NCI-H2196 treated with DMSO at 0.1 percent for 48 hours (cell line): ENCODE measurements at regions not wholly inside any gene's neighbourhood (a gene's known extent, or its start where the extent isn't known, plus 50 kb on each side); places are given as distances from the start of the nearest gene placed in this dataset.

Experiments
- DNase-seq: peaks from one replicate; lab custom pipeline; 2025; ENCODE audit not compliant: unreplicated experiment; lab: John Stamatoyannopoulos, UW

DNA sequence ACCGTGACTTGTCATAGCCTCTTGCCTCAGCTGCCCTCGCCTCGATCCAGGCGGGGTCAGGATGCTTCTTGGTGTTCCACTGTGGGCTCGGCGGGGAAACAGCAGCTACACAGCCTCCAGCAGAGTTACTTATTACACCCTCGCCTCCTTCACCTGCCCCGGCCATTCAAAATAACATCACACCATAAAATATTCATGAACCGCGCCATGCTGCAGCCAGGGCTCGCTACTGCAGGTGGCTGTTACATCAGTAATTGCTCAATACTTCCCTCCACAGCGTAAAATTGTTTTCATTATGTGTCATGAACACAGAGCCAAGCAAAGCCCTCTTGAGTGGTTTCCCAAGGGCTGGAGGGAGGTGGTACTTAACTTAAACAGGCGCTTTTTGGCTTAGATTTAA, 241.5 kb upstream of the SP8 start:
- no peak for DNase-seq

DNA sequence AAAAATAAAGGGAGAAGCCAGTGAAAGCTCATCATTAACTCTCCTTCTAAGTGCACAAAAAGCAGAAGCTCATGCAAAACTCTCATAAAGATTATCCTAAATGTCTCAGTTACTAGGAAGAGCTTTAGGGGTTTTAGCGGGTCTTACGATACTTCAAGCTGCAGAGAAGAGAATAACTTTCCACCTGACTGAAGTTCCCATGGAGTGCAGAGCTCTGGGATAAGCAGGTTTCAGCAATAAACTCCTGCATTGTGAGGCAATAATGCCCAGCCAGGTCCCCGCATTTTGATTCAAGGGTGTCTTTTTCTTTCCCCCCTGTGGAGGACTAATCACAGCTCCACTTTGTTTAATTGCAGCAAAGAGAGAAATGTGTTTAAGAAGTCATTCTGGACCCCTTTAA, 241.9 kb upstream of the SP8 start:
- no peak for DNase-seq

DNA sequence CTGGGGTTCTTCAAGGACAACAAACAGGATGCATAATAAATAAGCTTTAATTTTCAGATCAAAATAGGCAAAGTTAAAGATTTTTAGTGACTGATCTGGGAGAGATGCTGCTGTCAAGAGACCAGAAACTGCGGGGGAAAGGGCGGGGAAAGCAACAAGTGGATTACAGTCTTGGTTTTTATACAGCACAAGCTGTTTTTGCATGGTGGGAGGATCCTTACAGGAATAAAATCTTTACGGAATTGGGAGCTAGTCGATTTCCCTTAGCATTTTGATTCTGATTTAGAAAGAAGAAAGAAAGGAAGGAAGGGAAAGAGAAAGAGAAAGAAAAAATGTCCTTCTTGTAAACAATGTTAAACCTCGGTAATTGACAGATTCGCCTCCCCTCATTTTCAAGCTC, 242.3 kb upstream of the SP8 start:
- DNase-seq: no peak

DNA sequence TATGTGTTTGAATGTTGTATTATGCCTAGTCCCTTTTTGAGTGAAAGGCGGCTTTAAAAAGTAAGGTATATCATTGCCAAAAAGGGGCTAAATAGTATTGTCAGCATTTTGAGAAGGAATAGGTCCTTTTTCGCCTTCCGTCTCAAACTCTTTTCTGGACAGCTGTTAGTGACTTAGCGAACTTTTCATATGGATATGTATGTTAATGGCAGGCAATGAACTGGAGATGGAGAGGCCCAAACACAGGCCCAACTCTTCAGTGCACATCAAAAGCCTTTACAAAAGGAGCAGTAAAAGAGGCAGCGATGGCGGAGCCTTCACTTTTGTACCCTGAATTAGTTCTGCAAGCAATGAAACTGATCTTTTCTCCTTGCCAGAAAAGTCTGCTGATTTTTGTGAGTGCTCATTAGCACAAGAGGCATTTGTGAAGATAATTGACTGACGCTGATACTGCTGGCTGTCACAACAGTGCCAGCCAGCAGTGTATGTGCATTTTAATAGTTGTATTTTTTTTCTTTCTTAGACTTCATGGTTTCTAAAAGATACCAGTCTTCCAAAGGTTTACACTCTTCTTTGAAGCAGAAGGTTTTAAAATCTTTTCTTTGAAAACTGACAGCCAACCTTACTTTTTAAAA, 243.7 kb upstream of the SP8 start:
- DNase-seq: no peak

DNA sequence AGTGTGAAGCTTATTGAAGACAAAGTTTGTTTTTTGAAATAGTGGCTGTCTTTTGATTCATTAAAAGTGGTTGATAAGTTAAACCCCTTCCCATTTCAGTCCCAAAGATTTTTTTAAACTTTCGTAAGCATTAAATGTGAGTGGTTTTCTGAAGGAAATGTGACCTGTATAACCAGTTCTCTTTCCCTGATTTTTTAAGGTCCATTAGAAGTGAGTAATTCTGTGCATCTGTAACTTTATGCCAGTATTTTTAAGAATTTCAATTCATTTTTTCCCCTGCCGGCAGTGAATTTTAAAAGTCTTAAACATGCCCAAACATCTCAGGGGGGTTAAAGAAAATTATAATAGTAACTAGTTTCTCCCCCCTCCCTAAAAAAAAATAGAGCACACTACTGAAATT, 254.6 kb upstream of the SP8 start:
- no peak for DNase-seq

DNA sequence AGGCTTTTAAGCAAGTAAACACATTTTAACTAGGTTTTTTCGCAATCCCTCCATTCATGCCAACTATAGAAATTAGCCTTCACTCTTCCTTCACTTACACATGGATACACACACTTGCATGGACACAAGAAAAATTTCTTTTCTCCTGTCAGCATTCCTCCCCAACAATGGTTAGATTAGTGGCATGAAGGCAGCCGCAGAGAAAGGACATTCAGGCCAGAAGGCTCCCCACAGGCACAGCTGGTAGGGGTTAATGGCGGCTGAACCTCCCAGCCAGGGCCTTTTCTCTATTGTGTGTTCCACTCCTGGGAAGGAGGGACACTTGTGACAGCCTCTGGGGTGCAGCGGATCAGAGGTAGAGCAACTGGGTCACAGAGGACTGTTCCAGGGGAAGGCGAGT, 255.0 kb upstream of the SP8 start:
- no peak for DNase-seq

DNA sequence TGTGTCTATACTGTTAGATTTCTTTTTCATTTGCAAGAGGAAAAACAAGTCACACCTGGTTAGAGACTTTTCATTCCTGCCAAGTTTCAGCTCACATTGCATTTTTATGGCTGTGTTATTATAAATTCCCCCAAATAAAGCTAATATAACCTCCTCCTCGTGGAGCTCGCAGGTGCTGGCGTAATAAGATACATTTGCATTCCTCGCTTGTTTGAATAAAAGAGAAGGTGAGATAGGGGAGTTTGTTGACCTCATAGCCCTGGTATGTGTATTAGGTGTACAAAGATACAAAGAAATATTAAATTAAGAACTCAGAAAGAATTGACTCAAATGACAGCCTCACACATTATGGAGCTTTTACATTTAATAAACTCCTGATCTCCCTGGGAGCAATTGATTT, 257.7 kb upstream of the SP8 start:
- peak; percentile 57 for DNase-seq

DNA sequence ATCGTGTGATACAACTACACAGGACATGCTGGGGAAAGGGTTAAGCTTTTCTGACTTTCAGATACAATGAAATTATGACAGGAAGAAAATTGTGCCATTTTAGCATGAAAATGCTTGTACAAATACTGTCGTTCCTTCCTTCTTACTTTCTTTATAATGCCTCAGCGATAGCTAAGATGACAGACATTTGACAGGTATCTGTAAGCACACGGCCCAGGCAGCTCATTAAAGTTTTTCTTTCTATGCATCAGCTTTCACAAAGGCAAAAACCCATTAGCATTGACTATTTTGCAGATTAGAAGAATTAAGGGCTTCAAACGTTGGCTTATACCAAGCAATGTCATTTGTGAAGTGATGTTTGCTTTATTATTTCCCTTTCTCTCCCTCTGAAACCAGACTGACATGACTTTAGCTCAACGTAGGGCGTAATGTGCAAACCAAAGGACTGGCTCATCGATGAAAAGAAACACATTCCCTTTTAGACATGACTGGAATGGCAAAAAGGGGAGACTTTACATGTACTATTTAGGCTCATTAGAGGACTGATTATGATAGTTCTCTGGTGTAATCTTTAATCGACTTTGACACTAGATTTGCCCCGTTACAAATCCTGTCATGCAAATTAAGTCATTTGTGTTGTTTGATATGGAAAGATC, 258.4 kb upstream of the SP8 start:
- no peak for DNase-seq

DNA sequence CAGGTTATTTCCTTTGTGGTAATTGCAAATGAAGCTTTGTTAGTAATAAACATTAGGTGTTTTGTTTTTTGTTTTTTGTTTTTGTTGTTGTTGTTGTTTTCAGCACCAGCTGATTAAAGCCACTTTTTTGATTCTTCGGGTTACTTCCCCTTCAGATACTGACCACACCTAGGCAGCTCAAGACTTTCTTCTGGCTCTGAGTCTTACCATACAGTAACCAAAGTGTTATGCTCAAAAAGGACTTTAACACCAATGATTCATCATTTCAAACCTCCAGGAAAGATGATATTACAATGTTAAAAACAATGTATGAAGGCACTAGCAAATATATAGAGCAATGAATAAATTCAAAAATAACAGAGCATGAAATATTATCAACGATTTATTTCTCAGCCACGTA, 265.2 kb upstream of the SP8 start:
- no peak for DNase-seq

DNA sequence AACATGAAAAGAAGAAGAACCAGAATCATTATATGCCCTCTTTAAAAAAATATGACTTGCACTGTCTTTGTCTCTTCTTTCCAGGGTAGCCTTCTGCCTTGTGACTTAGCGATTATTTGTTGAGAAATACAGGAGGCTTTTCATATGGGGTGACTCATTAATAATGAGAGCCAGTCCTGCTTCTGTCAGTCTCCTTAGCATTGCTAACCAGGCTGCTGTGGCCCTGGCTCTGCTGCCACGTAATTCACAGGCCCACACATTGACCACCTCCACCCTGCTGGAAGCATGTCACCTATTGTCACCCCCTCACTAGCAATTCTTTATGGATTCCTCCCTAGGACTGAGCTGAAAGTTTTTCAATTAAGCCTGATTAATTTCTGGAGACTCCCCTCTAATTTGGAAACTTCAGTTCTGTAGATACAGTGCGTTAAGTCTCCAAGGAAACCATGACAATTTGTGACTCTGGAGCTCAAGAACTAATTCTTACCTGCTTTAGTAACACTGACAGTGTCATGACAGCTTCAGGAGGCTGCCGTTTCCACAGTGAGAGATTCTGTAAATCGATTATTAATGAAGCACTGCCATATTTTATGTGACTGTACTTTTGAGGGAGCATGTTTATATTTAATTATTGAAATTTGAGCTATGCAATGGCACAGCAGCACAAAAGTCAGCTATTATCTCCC, 267.9 kb upstream of the SP8 start:
- no peak for DNase-seq

DNA sequence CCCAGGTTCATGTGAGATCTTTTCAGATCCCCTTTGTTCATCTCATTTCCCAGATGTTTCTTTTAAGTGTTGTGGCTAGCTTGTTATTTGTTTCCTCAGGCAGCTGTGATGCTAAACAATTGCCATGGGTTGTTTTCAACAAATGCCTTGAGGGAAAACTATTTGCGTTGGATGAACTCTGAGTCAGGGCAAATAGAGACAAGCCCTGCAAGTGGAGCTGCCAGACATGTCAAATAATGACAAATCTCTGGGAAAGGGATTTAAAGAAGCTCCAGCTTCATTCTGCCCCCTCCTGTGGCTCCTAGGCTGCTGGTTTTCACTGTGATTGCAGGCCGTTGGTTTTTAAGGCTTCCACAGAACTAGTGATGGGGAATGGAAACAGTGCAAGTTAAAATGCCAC, 272.4 kb upstream of the SP8 start:
- no peak for DNase-seq

DNA sequence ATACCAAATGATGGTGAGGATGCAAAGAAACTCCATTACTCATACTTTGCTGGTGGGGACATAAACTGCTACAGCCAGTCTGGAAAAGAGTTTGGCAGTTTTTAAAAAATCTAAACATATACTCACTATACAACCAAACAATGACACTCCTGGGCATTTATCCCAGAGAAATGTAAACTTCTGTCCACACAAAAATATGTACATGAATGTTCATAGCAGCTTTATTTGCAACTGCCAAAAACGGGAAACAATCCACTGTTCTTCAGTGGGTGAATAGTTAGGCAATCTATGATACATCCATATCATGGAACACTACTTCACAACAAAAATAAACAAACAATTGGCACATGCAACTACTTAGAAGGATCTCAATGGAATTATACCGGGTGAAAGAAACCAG, 276.4 kb upstream of the SP8 start:
- DNase-seq: no peak

DNA sequence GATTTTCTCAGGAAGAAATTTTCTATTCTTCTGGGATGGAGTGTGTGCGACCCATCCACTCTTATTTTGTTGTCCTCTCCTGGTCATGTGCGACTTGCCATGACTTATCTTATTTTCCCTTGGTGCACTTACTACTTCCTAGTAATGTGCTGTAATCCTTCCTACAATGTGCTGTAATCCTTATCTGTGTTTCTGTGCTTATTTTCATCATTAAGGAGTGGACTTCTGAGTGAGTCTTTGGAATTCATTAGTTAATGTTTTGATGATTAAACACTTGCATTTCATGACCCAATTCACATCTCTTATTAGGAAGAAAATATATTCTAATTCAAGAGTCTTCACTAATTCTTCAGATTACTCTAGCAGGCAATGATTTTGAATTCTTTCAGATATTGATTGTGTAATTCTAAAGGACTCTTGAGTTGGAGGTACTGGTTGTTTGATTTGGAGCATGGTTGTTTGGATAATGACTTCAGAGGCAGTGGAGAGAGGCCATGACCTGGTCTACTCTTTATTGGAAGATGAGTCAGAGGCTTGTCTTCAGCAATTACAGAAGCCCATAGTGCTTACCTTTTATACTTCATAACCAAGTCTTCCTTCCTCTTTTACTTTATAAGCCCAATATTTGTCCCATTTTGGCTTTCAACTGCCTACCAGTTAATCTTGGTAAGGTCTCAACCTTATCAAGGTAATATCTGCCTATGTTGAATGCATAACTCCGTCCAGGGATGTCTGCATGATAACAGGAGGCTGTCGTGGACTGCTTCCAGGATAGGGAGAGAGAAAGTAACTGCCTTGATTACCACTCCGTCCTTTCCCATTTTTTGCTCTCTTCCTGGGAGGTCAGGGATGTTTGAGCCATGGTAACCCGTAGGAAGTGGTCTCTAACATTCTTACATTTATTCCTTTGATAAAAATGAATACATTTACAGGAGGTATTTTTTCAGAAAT, 278.3 kb upstream of the SP8 start:
- DNase-seq: peak; percentile 29

DNA sequence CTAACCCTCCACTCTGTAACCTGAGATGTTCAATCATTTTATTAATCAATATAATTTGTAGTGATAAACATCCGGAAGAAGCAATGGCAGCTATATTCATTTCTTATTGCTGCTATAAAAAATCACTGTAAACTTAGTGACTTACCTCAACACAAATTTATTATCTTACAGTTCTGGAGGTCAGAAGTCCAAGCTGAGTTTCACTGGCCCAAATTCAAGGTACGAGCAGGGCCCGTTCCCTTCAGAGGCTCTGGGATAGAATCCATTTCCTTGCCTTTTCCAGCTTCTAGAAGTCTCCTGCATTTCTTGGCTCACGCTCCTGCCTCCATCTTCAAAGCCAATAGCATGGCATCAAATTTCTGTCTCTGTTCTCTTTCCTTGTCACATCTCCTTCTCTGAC, 279.5 kb upstream of the SP8 start:
- no peak for DNase-seq

DNA sequence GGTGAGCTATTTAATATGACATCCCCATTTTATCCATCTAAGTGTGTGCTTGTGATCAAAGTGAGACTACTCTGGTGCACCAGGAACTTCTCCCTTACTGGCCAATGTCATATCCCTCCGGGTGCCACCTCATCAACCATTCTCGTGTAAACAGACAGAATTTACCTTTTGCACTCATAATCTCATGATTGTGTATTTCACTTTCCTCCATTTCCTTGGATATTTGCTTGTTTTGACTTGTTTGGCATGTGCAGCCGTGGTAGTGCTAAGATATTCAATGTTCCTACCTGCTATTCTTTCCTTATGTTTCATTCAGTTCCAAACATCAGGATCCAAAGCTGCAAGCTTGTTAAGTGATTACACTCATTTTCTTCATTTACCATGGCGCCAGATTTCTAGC, 280.5 kb upstream of the SP8 start:
- DNase-seq: no peak

DNA sequence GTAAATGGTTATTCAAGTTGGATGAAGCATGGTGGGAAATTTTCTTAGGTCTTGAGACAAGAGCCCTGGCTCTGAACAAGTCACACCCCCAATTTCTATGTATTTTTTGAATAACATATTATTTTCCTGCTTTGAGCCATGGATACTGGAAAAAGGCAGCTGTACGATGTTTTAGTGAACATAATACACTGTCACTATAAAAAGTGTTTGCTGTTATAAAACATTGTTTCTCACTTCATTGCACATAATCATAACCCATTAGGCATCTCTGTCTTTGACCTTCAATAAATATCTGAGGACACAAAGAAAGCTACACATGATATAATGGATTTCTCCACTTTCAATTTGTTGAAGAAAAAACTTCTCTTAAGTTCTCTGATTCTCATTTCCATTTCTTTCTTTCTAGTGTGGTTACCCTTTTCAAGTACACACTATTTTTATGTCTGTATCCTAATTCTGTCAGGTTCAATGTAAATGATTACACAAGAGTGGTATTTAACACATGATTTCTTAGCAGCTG, 283.9 kb upstream of the SP8 start:
- no peak for DNase-seq

DNA sequence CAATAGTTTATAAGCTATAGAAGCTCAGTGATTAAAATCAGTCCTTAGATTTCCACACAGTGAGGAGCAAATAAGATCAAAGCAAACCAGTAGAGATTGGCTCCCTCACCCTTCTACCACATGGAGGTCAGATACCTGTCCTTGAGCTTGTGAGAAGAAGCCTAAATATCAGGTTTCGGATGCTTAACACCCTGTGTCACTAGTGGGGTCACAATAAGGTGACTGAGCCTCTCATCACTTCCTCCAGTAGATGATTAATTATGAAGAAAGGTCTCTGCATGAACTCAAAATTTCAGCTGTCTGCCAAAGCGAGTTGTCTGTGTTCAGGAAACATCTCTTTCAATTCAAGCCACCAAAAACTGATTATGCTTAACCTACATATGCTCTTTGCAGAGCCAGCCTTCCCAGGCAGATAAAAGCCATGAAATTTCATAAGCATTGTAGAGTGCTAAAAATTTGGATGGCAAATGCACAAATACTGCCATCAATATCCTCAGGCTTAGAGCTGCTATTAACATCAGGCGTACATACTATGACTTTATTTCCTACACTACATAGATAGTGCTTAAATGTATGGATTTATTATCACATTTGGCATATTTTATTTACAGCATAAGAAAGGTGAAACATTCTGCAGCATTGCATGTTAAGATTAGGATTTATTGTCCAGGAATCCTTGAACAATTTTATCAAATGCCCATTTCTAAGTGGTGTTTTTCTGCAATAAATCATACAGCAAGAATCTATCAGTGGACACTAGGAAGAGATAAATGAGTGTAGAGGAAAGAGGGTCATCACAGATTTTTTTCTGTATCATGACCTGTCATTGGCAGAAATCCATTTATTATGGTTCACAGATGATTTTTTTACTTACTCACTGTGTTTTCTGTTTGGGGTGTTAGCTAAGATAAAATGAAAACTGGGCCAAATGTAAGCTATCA, 285.1 kb upstream of the SP8 start:
- no peak for DNase-seq

DNA sequence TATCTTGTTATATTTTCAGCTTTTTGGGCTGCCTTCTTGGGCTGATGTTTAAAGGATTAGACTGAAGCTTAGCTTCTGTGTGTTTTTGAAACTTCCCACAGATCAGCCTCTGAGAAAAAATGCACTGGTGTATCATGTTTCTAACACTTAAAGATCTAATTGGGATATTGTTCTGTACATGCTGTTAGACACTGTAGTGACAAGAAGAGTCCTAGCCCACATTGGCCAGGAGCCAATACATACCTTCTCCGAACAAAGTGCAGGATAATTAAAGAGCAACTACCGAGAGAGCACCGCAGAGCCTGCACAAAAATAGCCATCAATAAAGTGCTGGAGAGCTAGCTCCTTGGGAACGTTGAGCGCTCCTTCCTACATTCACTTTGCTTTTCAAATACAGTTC, 289.4 kb upstream of the SP8 start:
- no peak for DNase-seq

DNA sequence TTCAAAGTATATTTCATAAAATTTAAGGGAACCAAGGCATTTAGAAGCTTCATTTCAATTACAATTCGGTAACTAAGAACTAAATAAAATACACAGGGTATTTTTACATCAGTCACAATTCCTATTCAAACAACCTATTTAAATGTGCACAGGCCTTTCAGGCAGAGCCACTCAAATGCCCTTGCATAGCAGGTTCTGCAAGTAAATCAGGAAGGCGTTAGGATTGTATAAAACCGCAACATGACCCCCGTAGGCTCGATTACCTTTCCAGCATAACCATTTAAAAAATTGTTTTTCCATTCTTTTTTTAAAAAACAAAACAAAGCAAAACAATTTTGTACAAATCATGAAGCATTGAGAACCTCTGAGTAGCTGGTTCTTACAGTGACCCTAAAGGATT, 289.9 kb upstream of the SP8 start:
- DNase-seq: no peak

DNA sequence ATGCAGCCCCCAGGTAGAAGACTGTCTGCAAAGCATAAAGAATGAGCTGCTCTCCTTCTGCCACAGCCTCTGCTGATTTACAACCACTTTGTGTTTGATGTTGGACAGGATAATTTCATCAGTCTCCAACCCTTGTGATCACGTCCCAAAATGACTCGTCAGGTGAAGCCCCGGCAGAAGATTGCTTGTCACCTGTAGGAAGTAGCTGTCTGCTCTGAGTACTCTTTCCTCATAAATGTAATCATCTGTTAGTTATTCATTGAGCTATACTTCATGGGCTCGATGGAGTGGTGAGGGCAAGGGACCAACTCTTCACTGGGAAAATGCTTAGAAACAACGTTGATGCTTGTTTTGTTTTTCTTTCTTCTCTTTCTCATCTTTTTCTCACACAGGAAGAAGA, 290.9 kb upstream of the SP8 start:
- DNase-seq: no peak
